ENCODE measurements at regions not wholly inside any gene's neighbourhood (a gene's known extent, or its start where the extent isn't known, plus 50 kb on each side); places are given as distances from the start of the nearest gene placed in this dataset.

GRCh38 chrX:82589410-82589809 lies 918.7 kb upstream of the POU3F4 start:
- DNase-seq (ENCODE audit: low read depth in 2 of 2): peak; percentile 37 to 51
- TF ChIP-seq CTCF (conservative IDR thresholded peaks at IDR 0.05 in 1 of 2, IDR thresholded peaks at IDR 0.05 in 1 of 2; ENCODE audit: low read depth in 1 of 2, low read length in 2 of 2) (no peak), EZH2 (IDR thresholded peaks at IDR 0.05; ENCODE audit: low read length, missing control alignments) (no peak)
- Histone ChIP-seq H3K9me3 (ENCODE audit: control insufficient read depth, insufficient read depth, low read depth, low read length) (no peaks in the 10 kb centered on the region), H3K4me2 (ENCODE audit: extremely low read depth, insufficient read depth, low read length) (no peak overlapping the region), H4K20me1 (ENCODE audit: control insufficient read depth, extremely low read depth, insufficient read depth, low read length) (no peaks in the 10 kb centered on the region), H3K27me3 (ENCODE audit: control insufficient read depth, insufficient read depth, low read length) (no peaks in the 10 kb centered on the region), H3K36me3 (ENCODE audit: control insufficient read depth, insufficient read depth, low read length) (no peaks in the 10 kb centered on the region), H3K27ac (ENCODE audit: insufficient read depth, low read length) (no peak overlapping the region), H3K4me1 (ENCODE audit: control insufficient read depth, extremely low read depth, insufficient read depth, low read length) (no peaks in the 10 kb centered on the region), H3K4me3 (replicated peaks in 1 of 4; ENCODE audit: control extremely low read depth in 1 of 4, insufficient read depth in 1 of 4, low read depth in 3 of 4, low read length in 4 of 4) (no peak overlapping the region), H3K9ac (ENCODE audit: insufficient read depth, low read length) (no peak overlapping the region), H3K79me2 (ENCODE audit: control insufficient read depth, insufficient read depth, low read length) (no peaks in the 10 kb centered on the region), H2AFZ (ENCODE audit: low read length) (no peak overlapping the region)

GRCh38 chrX:82591421-82591820 lies 916.7 kb upstream of the POU3F4 start:
- no peak for DNase-seq (ENCODE audit: low read depth in 2 of 2)
- Histone ChIP-seq H4K20me1 (ENCODE audit: control insufficient read depth, extremely low read depth, insufficient read depth, low read length) (no peaks in the 10 kb centered on the region), H3K79me2 (ENCODE audit: control insufficient read depth, insufficient read depth, low read length) (no peaks in the 10 kb centered on the region), H2AFZ (ENCODE audit: low read length) (no peak overlapping the region), H3K4me3 (replicated peaks in 1 of 4; ENCODE audit: control extremely low read depth in 1 of 4, insufficient read depth in 1 of 4, low read depth in 3 of 4, low read length in 4 of 4) (no peak overlapping the region), H3K9ac (ENCODE audit: insufficient read depth, low read length) (no peak overlapping the region), H3K4me2 (ENCODE audit: extremely low read depth, insufficient read depth, low read length) (no peak overlapping the region), H3K9me3 (ENCODE audit: control insufficient read depth, insufficient read depth, low read depth, low read length) (no peaks in the 10 kb centered on the region), H3K27ac (ENCODE audit: insufficient read depth, low read length) (no peak overlapping the region), H3K4me1 (ENCODE audit: control insufficient read depth, extremely low read depth, insufficient read depth, low read length) (no peaks in the 10 kb centered on the region), H3K36me3 (ENCODE audit: control insufficient read depth, insufficient read depth, low read length) (no peaks in the 10 kb centered on the region), H3K27me3 (ENCODE audit: control insufficient read depth, insufficient read depth, low read length) (no peaks in the 10 kb centered on the region)
- TF ChIP-seq EZH2 (IDR thresholded peaks at IDR 0.05; ENCODE audit: low read length, missing control alignments) (no peak), CTCF (conservative IDR thresholded peaks at IDR 0.05 in 1 of 2, IDR thresholded peaks at IDR 0.05 in 1 of 2; ENCODE audit: low read depth in 1 of 2, low read length in 2 of 2) (no peak)

- Histone ChIP-seq H3K27ac (ENCODE audit: insufficient read depth, low read length) (no peak overlapping the region), H4K20me1 (ENCODE audit: control insufficient read depth, extremely low read depth, insufficient read depth, low read length) (no peaks in the 10 kb centered on the region), H3K36me3 (ENCODE audit: control insufficient read depth, insufficient read depth, low read length) (no peaks in the 10 kb centered on the region), H3K4me3 (replicated peaks in 1 of 4; ENCODE audit: control extremely low read depth in 1 of 4, insufficient read depth in 1 of 4, low read depth in 3 of 4, low read length in 4 of 4) (no peak overlapping the region), H3K9ac (ENCODE audit: insufficient read depth, low read length) (no peak overlapping the region), H3K4me2 (ENCODE audit: extremely low read depth, insufficient read depth, low read length) (no peak overlapping the region), H3K79me2 (ENCODE audit: control insufficient read depth, insufficient read depth, low read length) (no peaks in the 10 kb centered on the region), H3K9me3 (ENCODE audit: control insufficient read depth, insufficient read depth, low read depth, low read length) (no peaks in the 10 kb centered on the region), H3K27me3 (ENCODE audit: control insufficient read depth, insufficient read depth, low read length) (no peaks in the 10 kb centered on the region), H2AFZ (ENCODE audit: low read length) (no peak overlapping the region), H3K4me1 (ENCODE audit: control insufficient read depth, extremely low read depth, insufficient read depth, low read length) (no peaks in the 10 kb centered on the region)
- DNase-seq (ENCODE audit: low read depth in 2 of 2): no peak
- no peak for TF ChIP-seq EZH2 (IDR thresholded peaks at IDR 0.05; ENCODE audit: low read length, missing control alignments)
- no peak for TF ChIP-seq CTCF (conservative IDR thresholded peaks at IDR 0.05 in 1 of 2, IDR thresholded peaks at IDR 0.05 in 1 of 2; ENCODE audit: low read depth in 1 of 2, low read length in 2 of 2)
These were observed 881.1 kb upstream of the POU3F4 start for GRCh38 chrX:82626978-82627377.

All from fibroblast of lung (primary cell).